ENCODE measurements at regions not wholly inside any gene's neighbourhood (a gene's known extent, or its start where the extent isn't known, plus 50 kb on each side); places are given as distances from the start of the nearest gene placed in this dataset.

GRCh38 chr7:85883-86515 lies 106.4 kb upstream of the FAM20C start:
- DNase-seq = no peak

- no peak for DNase-seq
These were observed 105.7 kb upstream of the FAM20C start for GRCh38 chr7:86629-87028.

GRCh38 chr7:87047-87446 lies 105.3 kb upstream of the FAM20C start:
- DNase-seq = no peak

- no peak for DNase-seq
These were observed 104.7 kb upstream of the FAM20C start for GRCh38 chr7:87671-88070.

- peak; percentile 14 for DNase-seq
These were observed 104.1 kb upstream of the FAM20C start for GRCh38 chr7:88095-88926.

- DNase-seq = no peak
These were observed 103.5 kb upstream of the FAM20C start for GRCh38 chr7:88927-89231.

GRCh38 chr7:89232-90019 lies 102.9 kb upstream of the FAM20C start:
- no peak for DNase-seq

- DNase-seq = no peak
These were observed 102.0 kb upstream of the FAM20C start for GRCh38 chr7:90111-91063.

- no peak for DNase-seq
These were observed 100.8 kb upstream of the FAM20C start for GRCh38 chr7:91396-92175.

- DNase-seq = no peak
These were observed 100.1 kb upstream of the FAM20C start for GRCh38 chr7:92231-92674.

GRCh38 chr7:92888-93672 lies 99.3 kb upstream of the FAM20C start:
- no peak for DNase-seq

GRCh38 chr7:94251-94801 lies 98.0 kb upstream of the FAM20C start:
- DNase-seq = no peak

GRCh38 chr7:95180-95862 lies 97.0 kb upstream of the FAM20C start:
- no peak for DNase-seq

- DNase-seq = no peak
These were observed 96.5 kb upstream of the FAM20C start for GRCh38 chr7:95863-96260.

- DNase-seq = no peak
These were observed 95.5 kb upstream of the FAM20C start for GRCh38 chr7:96861-97260.

- no peak for DNase-seq
These were observed 95.0 kb upstream of the FAM20C start for GRCh38 chr7:97310-97841.

GRCh38 chr7:101146-102046 lies 91.0 kb upstream of the FAM20C start:
- DNase-seq = no peak

GRCh38 chr7:102047-102711 lies 90.2 kb upstream of the FAM20C start:
- no peak for DNase-seq
